ENCODE measurements at regions not wholly inside any gene's neighbourhood (a gene's known extent, or its start where the extent isn't known, plus 50 kb on each side); places are given as distances from the start of the nearest gene placed in this dataset.

GRCh38 chr11:130705670-130706421 lies 210.4 kb downstream of the SNX19 start:
- DNase-seq (ENCODE audit: extremely low read depth, low read depth), result no peak
- TF ChIP-seq CTCF (IDR thresholded peaks at IDR 0.05; ENCODE audit: low read depth, low read length), result no peak

- no peak for TF ChIP-seq CTCF (IDR thresholded peaks at IDR 0.05; ENCODE audit: low read depth, low read length)
- DNase-seq (ENCODE audit: extremely low read depth, low read depth), result no peak
These were observed 209.7 kb downstream of the SNX19 start for GRCh38 chr11:130706572-130706971.

- DNase-seq (ENCODE audit: extremely low read depth, low read depth), result no peak
- TF ChIP-seq CTCF (IDR thresholded peaks at IDR 0.05; ENCODE audit: low read depth, low read length), result no peak
These were observed 209.1 kb downstream of the SNX19 start for GRCh38 chr11:130707217-130707616.

- DNase-seq (ENCODE audit: extremely low read depth, low read depth), result no peak
- no peak for TF ChIP-seq CTCF (IDR thresholded peaks at IDR 0.05; ENCODE audit: low read depth, low read length)
These were observed 206.7 kb downstream of the SNX19 start for GRCh38 chr11:130709531-130709930.

- no peak for TF ChIP-seq CTCF (IDR thresholded peaks at IDR 0.05; ENCODE audit: low read depth, low read length)
- DNase-seq (ENCODE audit: extremely low read depth, low read depth), result no peak
These were observed 206.3 kb downstream of the SNX19 start for GRCh38 chr11:130710021-130710420.

- DNase-seq (ENCODE audit: extremely low read depth, low read depth), result no peak
These were observed 205.7 kb downstream of the SNX19 start for GRCh38 chr11:130710497-130711012.

More at GRCh38 chr11:130710497-130711012, 205.7 kb downstream of the SNX19 start:
- TF ChIP-seq CTCF (IDR thresholded peaks at IDR 0.05; ENCODE audit: low read depth, low read length), result no peak

Data from AG09319 (cell line).